Ectodermal cell (in vitro differentiated cells): ENCODE measurements at regions not wholly inside any gene's neighbourhood (a gene's known extent, or its start where the extent isn't known, plus 50 kb on each side); places are given as distances from the start of the nearest gene placed in this dataset.
"Not testable (repeated sequence)": the region's sequence is repeated elsewhere in the genome, so short reads cannot be mapped to it uniquely, and the experiment has no call there.

Source experiments
- H3K27ac ChIP-seq: 2 replicates; pipeline ENCODE4 v1.7.0; 2013; ENCODE audit warnings: mild to moderate bottlenecking, low read depth, low read length; ENCODE audit not compliant: insufficient read depth, poor library complexity, severe bottlenecking
- H3K27me3 ChIP-seq: 2 replicates; pipeline ENCODE4 v1.7.0; 2013; ENCODE audit warnings: mild to moderate bottlenecking, low read length; ENCODE audit not compliant: insufficient read depth, control insufficient read depth, poor library complexity, severe bottlenecking
- H3K36me3 ChIP-seq: one replicate; pipeline ENCODE4 v1.7.0; 2013; ENCODE audit warnings: low read length; ENCODE audit not compliant: control insufficient read depth, insufficient read depth
- H3K4me1 ChIP-seq: one replicate; pipeline ENCODE4 v1.7.0; 2013; ENCODE audit warnings: low read length; ENCODE audit not compliant: control insufficient read depth, insufficient read depth
- H3K4me3 ChIP-seq: 2 replicates; pipeline ENCODE4 v1.7.0; 2013; ENCODE audit warnings: low read depth, low read length, control low read depth; ENCODE audit not compliant: insufficient read depth
- H3K9me3 ChIP-seq: 2 replicates; pipeline ENCODE4 v1.7.0; 2013; ENCODE audit warnings: mild to moderate bottlenecking, low read length, moderate library complexity; ENCODE audit not compliant: control insufficient read depth
- WGBS, 2 experiments: methylation state at CpG; one replicate each; pipeline ENCODE4 v1.1.7; 2013; ENCODE audit warnings: missing lambda C conversion rate in 2 of 2; 5-methylcytosine and 5-hydroxymethylcytosine counted together

- no peaks in the 10 kb centered on the region for H3K36me3 ChIP-seq
- WGBS, 2 experiments: 96 to 97% methylated on average over 12 of the region's 13 CpGs
- no peaks in the 10 kb centered on the region for H3K4me1 ChIP-seq
- no peaks in the 10 kb centered on the region for H3K9me3 ChIP-seq
- H3K27me3 ChIP-seq: no peaks in the 10 kb centered on the region
- no peak overlapping the region for H3K27ac ChIP-seq
- no peak overlapping the region for H3K4me3 ChIP-seq
Observed at GRCh38 chr13:111625526-111626315, 305.3 kb downstream of the TEX29 start.

DNA sequence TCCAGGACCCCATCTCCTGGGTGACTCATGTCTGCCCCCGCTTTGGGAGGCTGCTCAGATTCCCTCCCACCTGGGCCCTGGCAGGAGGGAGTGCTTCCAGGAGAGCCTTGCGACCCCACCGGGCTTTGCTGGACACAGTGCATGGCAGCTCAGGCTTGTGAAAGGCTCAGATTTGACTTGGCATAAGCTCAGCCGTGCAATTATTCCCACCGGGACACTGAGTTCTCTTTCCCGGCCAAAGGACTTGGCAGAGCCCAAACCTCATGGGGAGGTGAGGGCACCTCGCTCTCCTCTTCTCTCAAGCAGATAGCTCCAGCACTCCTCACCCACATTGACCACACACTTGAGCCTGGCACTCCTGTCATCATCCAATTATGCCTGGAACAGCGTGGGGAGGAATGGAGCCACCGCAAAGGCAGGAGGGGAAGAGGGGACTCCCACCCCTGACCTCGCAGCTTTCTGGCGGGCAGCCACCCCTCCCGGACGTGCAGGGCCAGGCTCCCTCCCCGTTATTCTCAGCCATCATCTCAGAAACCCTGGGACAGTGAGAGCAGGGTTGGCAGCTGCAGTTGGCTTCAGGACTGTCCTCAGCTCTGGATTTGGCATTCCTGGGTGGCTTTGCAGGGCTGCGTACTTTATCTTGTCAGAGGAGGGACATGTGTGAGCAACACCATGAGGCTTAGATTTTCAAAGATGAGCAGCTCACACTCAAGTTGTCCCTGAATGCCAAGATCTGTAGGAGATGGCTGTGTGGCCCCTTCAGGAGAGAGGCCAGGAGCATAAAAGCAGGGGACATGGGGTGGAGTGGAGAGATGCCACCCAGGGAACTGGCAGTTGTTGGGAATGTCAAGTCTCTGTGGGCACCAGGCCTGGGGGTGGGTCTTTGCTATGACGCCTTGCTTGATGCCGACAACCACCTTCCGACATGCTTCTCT is 306.2 kb downstream of the TEX29 start:
- Histone ChIP-seq H3K27ac (no peak overlapping the region), H3K4me3 (no peak overlapping the region), H3K4me1 (no peaks in the 10 kb centered on the region), H3K36me3 (no peaks in the 10 kb centered on the region), H3K27me3 (no peaks in the 10 kb centered on the region), H3K9me3 (no peaks in the 10 kb centered on the region)
- 94 to 96% methylated on average over 18 of the region's 18 CpGs for WGBS, 2 experiments

DNA sequence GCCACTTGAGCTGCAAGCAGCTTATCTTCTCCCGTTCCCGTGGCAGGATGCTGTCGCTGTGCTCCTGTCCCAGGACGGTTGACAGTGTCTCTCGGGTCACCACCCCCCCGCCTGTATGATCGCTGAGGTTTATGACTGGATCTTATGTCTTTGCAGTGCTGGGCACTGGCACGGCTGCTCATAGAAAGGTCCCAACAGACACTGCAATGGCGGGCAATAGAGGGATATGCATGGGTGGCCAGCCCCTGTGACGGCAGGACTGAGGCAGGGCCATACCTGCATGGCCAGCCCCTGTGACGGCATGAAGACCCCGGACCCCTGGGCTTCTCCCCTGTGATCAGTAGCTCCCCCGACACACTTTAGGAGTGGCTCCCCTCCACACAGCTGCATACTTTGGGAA is 307.2 kb downstream of the TEX29 start:
- Histone ChIP-seq H3K4me3 (no peak overlapping the region), H3K9me3 (no peaks in the 10 kb centered on the region), H3K27me3 (no peaks in the 10 kb centered on the region), H3K36me3 (no peaks in the 10 kb centered on the region), H3K27ac (no peak overlapping the region), H3K4me1 (peaks cover under 1% of the 10 kb centered on the region)
- 90 to 91% methylated on average over 13 of the region's 13 CpGs for WGBS, 2 experiments

GRCh38 chr13:111629016-111629415 is 308.6 kb downstream of the TEX29 start:
- Histone ChIP-seq H3K4me3 (no peak overlapping the region), H3K36me3 (no peaks in the 10 kb centered on the region)
- WGBS, 2 experiments: 87 to 88% methylated on average over 11 of the region's 11 CpGs

GRCh38 chr13:111629457-111629856 is 309.0 kb downstream of the TEX29 start:
- no peak overlapping the region for H3K4me3 ChIP-seq
- H3K27me3 ChIP-seq: peaks cover 6% of the 10 kb centered on the region
- no peak overlapping the region for H3K27ac ChIP-seq
- peaks cover 8% of the 10 kb centered on the region for H3K4me1 ChIP-seq
- no peaks in the 10 kb centered on the region for H3K9me3 ChIP-seq
- H3K36me3 ChIP-seq: no peaks in the 10 kb centered on the region
- WGBS, 2 experiments: 91 to 92% methylated on average over 15 of the region's 15 CpGs

More at GRCh38 chr13:111629016-111629415, 308.6 kb downstream of the TEX29 start:
- H3K27me3 ChIP-seq: peaks cover 5% of the 10 kb centered on the region
- H3K27ac ChIP-seq: no peak overlapping the region
- no peaks in the 10 kb centered on the region for H3K9me3 ChIP-seq
- peaks cover 8% of the 10 kb centered on the region for H3K4me1 ChIP-seq

- Histone ChIP-seq H3K27ac (no peak overlapping the region), H3K4me1 (peaks cover 8% of the 10 kb centered on the region), H3K36me3 (no peaks in the 10 kb centered on the region), H3K27me3 (peaks cover 6% of the 10 kb centered on the region), H3K4me3 (no peak overlapping the region), H3K9me3 (no peaks in the 10 kb centered on the region)
- WGBS, 2 experiments: 85 to 89% methylated on average over 14 of the region's 14 CpGs
Observed at GRCh38 chr13:111629926-111630325, 309.5 kb downstream of the TEX29 start.

- 68 to 69% methylated on average over 11 of the region's 11 CpGs for WGBS, 2 experiments
- Histone ChIP-seq H3K4me1 (peaks cover 8% of the 10 kb centered on the region), H3K4me3 (no peak overlapping the region), H3K27ac (no peak overlapping the region), H3K27me3 (peaks cover 6% of the 10 kb centered on the region), H3K36me3 (no peaks in the 10 kb centered on the region), H3K9me3 (no peaks in the 10 kb centered on the region)
Observed at GRCh38 chr13:111630406-111630805, 310.0 kb downstream of the TEX29 start.

DNA sequence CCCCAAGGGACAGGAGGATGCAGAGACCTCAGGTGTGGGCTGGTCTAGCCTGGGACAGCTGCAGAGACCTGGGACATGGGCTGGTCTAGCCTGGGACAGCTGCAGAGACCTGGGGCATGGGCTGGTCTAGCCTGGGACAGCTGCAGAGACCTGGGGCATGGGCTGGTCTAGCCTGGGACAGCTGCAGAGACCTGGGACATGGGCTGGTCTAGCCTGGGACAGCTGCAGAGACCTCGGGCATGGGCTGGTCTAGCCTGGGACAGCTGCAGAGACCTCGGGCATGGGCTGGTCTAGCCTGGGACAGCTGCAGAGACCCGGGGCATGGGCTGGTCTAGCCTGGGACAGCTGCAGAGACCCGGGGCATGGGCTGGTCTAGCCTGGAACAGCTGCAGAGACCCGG is 310.8 kb downstream of the TEX29 start:
- 73 to 74% methylated on average over 5 of the region's 5 CpGs for WGBS, 2 experiments

GRCh38 chr13:111632906-111633305 is 312.5 kb downstream of the TEX29 start:
- Histone ChIP-seq H3K4me3 (no peak overlapping the region), H3K36me3 (no peaks in the 10 kb centered on the region), H3K27ac (no peak overlapping the region), H3K4me1 (peaks cover 8% of the 10 kb centered on the region), H3K27me3 (peaks cover 6% of the 10 kb centered on the region), H3K9me3 (no peaks in the 10 kb centered on the region)
- WGBS, 2 experiments: 32% methylated on average over 9 of the region's 9 CpGs

More for the DNA sequence above, 310.8 kb downstream of the TEX29 start:
- not testable (repeated sequence) for H3K9me3 ChIP-seq, H3K36me3 ChIP-seq, H3K4me3 ChIP-seq, H3K4me1 ChIP-seq, H3K27ac ChIP-seq, H3K27me3 ChIP-seq

DNA sequence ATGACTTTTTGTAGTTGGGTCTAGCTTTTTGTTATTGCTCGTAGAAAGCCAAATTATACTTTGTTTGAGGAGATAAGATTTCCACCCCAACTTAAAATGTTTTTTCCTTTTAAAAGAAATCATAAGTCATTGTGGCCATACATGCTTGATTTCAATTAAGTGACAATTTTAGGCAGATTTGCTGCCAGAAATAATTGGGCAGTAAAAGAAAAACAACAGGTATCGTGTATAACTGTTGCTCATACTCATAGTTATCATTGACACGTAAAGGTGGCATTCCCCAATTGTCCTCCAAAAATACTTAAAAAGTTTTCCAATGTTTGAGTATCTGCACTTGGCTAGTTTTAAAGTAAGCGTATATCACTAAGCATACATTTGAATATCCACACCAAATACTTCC is 313.0 kb downstream of the TEX29 start:
- Histone ChIP-seq H3K9me3 (no peaks in the 10 kb centered on the region), H3K27ac (no peak overlapping the region), H3K36me3 (no peaks in the 10 kb centered on the region), H3K4me3 (no peak overlapping the region), H3K4me1 (peaks cover 8% of the 10 kb centered on the region), H3K27me3 (peaks cover 6% of the 10 kb centered on the region)
- WGBS, 2 experiments: 92 to 96% methylated on average over 3 of the region's 4 CpGs
